ENCODE measurements at regions not wholly inside any gene's neighbourhood (a gene's known extent, or its start where the extent isn't known, plus 50 kb on each side); places are given as distances from the start of the nearest gene placed in this dataset.

- no peak for DNase-seq (ENCODE audit: low read depth in 2 of 2)
Measured at GRCh38 chr11:70823771-70824170, 425.4 kb downstream of the CTTN start.

DNA sequence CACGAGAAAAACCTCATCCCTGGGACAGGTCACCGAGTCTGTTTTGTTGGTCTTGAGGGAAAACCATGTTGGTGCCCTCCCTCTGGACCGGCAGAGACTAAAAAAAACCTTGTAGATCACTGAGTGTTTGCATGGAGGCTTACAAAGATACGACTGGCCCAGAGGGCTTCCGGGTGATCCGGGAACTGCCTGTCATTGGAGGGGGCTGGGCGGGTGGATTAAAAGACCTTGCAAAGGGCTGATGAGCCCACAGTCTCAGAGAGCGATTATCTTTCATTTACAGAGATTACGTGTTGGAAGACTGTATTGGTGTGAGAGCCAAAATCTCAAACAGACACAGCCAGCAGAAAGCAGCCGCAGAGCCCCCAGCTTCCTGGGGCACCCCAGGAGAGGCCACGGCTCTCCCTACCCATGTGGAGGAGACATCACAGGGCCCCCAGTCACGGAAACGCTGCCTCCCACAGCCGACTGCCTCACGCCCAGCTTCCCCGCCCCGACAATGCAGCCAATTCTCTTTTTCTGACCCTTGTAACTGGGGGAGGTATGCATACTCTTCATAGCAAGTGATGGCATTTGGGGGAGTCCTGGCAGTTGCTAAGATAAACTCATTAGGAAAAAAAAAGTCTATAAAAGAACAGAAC, 426.4 kb downstream of the CTTN start:
- no peak for DNase-seq (ENCODE audit: low read depth in 2 of 2)

DNA sequence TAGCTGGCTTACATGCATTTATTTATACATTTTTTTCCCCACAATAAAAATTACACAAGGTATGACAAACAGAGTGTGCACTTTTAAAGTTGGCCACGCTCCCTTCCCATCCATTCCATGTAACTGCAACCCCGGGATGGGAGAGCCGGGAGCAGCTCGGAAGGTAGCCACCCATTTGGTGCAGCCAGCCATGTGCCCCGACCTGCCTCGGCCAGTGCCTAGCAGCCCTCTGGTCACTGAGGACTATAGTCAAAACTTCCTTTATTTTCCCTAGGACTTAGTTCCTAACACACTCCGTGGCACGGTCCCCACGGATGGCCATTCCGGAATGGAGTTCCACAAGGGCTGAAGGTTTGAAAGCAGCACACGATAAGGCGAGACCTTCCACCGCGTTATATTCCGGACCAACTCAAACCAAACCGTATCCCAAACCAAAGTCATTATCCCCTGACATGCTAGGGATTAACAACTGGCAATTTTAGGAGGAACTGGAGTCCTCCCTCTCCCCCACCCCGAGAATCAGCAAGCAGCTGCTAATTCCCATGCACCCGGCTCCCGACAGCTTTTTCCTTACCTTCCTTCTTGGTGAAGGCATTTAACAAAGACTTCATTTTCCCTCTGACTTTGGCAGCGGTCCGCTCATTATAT, 426.4 kb downstream of the SHANK2 start:
- DNase-seq (ENCODE audit: low read depth in 2 of 2) = no peak

GRCh38 chr11:70826541-70827335, 425.6 kb downstream of the SHANK2 start:
- DNase-seq (ENCODE audit: low read depth in 2 of 2) = no peak

DNA sequence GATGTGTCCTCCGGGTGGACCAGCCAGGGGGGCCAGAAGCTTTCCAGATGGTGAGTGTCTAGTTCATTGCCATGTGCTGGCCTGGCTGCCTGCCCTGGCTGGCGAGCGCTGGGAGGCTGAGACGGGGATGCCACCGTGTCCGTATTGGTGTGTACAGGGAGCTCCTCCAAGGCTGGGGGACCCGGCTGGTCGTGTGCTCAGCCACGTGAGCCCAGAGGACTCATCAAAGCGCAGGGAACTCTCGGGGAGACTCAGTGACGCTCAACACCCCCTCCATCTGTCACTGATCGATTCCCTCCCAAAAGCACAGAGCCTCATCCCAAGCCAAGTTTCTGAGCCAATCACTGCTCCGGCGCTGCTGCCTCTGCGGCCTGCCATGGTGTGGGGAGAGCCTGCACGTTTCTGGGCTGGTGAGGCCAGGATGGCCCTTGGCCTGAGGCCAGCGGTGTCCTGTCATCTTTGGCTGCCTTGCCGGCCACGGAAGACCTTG, 423.7 kb downstream of the SHANK2 start:
- no peak for DNase-seq (ENCODE audit: low read depth in 2 of 2)

GRCh38 chr11:70829134-70829885, 423.1 kb downstream of the SHANK2 start:
- DNase-seq (ENCODE audit: low read depth in 2 of 2) = no peak

DNA sequence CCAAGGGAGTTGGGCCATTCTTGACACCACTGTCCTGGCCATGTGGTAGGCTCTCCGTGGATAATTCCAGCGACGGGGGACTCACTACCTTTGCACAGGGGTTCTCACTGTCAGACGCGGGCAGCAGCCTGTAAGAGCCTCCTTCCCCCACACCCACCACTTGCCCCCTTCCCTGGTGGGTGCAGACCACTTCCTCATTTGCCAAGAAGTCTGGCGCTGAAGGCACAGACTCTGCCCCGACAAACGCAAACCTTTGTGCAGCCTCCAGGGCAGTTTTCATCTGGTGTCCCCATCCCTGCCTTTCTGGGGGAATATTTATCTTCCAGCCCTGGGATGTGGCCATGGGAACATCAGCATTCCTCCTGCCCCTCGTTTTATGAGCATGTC, 422.5 kb downstream of the SHANK2 start:
- no peak for DNase-seq (ENCODE audit: low read depth in 2 of 2)

DNA sequence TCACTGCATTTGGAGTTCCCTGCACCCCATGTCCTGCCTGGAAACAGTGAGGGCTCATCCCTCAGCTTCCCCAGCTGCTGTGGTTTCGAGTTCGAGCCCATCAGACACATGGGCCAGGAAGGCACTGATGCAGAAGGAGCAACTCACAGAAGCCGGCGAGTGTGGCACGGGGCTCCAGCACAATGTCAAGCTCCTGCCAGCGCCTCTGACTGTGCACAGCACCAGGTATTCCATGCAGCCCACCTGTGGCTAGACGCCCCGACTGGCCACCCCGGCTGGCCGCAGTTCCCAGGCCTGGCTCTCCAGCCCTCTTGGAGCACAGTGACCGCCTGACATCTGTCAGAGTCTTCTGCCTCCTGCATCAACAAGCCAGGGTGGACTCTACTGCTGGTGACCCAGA, 419.4 kb downstream of the SHANK2 start:
- no peak for DNase-seq (ENCODE audit: low read depth in 2 of 2)

- DNase-seq (ENCODE audit: low read depth in 2 of 2) = no peak
Measured at GRCh38 chr11:70833554-70833953, 418.8 kb downstream of the SHANK2 start.

DNA sequence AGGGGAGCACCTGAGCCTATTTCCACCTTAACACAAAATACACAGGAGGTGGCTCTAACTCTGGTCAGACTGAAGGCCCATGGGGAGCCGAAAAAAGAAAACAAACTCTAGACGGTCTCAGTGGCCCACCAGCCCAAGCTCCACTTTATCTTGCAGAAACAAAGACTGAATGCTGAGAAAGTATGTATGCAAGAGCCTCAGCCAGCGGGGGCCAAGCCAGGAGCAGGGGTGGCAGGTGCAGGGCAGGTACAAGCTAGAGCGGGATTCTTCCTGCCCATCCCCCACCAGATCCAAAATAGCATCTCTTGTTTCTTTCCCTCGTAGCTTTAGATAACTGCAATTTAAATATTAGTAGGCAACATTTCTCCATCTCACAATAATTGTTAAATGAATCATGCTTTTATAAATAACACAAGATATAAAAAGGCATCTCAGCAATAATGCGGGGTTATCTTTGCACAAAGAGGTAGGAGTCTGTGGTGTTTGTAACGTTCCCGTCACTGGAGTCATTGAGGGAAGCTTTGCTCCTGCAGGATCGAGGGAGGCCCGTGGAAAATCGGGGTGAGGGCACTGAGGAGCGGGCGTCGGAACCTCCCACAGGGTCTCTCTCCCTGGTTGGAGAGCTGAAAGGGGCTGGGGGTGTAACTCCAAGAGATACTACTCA, 418.0 kb downstream of the SHANK2 start:
- no peak for DNase-seq (ENCODE audit: low read depth in 2 of 2)

DNA sequence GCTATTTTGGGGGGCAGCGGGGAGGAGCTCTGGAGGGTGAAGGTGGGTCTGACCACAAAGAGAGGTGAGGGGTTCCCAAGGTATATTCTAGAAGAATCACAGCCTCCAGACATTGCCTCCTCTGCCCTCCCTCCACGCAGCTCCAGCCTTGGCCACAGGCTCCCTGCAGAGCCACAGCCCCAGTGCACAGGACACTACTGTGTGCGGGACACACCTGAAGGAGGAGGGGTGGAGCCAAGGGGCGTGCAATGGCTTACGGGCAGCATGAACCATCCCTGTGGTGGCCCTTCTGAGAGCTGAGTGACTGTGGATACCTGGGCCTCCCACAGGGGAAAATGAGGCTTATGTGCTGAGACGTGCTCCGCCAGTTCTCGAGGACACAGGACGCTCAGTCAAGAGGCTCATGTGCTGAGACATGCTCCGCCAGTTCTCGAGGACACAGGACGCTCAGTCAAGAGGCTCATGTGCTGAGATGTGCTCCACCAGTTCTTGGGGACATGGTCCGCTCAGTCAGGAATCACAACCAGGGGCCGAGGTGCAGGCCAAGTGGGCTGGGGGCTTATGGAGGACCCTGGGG, 417.3 kb downstream of the SHANK2 start:
- no peak for DNase-seq (ENCODE audit: low read depth in 2 of 2)

DNA sequence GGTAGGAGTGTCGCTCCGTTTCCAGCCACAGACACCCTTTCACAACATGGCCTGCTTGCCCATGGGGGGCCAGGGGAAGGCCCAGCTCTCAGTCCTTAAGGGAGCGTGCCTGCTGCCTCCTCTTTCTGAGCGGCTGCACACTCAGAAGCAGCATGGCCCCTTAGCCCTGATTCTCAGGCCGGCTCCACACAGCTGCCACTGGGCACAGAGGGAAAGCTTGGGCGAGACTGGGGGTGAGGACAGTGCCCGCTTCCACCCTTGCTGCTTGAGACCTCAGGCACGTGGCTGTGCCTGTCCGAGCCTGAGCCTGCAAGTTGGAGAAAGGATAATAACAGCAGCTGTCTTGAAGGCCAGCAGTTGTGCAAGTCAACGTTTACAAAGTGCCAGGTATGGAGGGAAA, 416.3 kb downstream of the SHANK2 start:
- DNase-seq (ENCODE audit: low read depth in 2 of 2) = no peak

DNA sequence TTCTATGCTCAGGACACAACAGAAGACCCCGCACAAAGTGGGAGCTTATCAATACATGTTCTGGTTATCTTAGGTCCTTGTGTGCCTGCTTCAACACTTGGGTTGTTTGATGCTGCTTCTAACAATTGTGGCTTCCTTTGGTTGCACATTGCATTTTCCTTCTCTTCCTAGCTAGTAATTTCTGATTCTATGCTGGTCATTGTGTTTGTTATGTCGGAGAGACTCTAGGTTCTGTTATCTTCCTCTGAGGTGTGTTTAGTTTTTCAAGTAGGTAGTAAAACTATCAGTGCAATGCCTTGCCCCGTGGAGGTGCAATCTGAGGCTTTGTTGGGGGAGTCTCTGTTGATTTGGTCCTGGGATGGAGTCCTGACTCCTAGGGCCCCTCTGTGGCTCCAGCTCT, 414.2 kb downstream of the SHANK2 start:
- DNase-seq (ENCODE audit: low read depth in 2 of 2) = no peak

- no peak for DNase-seq (ENCODE audit: low read depth in 2 of 2)
Measured at GRCh38 chr11:70839851-70840250, 412.5 kb downstream of the SHANK2 start.

GRCh38 chr11:70841264-70841663, 411.1 kb downstream of the SHANK2 start:
- no peak for DNase-seq (ENCODE audit: low read depth in 2 of 2)

DNA sequence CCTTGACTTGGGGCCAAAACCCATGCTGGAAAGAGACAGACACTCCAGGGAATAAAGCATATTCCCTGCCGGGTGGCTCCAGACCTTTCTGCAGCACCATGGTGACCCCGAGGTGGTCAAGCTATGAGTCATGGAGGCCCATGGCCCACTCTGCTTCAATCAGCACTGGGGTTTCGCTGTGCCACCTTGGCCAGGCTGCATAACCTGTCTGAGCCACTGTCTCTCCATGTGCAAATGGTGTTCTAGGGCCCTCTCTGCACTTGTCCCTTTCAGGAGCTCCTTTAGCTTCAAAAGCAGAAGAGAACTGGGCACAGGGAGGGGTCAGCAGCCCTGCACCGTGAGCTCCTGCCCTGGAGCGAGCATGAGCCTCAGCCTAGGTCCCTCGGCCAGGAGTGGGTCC, 410.1 kb downstream of the SHANK2 start:
- no peak for DNase-seq (ENCODE audit: low read depth in 2 of 2)

- no peak for DNase-seq (ENCODE audit: low read depth in 2 of 2)
Measured at GRCh38 chr11:70842701-70843100, 409.7 kb downstream of the SHANK2 start.

DNA sequence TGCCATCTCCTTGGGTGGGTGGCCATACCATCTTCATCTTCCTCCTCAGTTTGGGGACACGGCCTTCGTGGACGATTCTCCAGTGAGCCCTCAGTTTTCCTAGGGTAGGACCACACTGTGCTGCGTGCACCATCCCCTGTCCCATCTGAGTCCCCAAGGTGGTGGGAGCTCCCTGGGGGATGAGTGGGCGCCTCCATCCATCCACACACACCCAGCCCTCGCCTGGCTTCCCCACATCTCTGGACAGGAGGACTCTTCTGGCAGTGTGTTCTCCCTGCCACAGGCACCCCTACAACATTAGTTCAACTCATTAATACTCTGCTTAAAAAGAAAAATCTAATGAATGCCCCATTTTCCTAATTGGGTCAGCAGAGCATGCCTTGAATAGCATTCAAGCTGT, 408.5 kb downstream of the SHANK2 start:
- DNase-seq (ENCODE audit: low read depth in 2 of 2) = no peak

DNA sequence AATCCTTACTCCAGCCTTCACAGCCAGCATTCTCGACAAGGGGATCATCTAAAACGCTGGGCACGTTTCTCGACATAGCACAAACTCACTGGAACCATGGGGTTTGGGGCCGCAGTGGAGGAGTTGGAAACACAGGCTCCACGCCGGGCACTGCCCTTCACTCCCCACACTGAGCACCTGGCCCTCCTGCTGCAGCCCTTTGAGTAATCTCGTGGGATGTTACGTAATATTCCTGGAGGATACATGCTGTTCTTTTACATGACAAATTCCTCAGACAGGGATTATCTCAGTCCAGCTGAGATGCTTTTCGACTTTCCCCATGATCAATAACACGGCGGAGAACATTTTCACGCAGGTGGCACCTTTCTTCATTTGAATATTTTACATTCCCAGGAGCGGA, 408.0 kb downstream of the SHANK2 start:
- DNase-seq (ENCODE audit: low read depth in 2 of 2) = no peak

GRCh38 chr11:70845591-70846041, 406.8 kb downstream of the SHANK2 start:
- no peak for DNase-seq (ENCODE audit: low read depth in 2 of 2)
